ENCODE measurements at regions not wholly inside any gene's neighbourhood (a gene's known extent, or its start where the extent isn't known, plus 50 kb on each side); places are given as distances from the start of the nearest gene placed in this dataset.

- no peak for FAIRE-seq
These were observed 273.6 kb downstream of the SRBD1 start for GRCh38 chr2:45337481-45337880.

GRCh38 chr2:45334205-45334604 lies 276.9 kb downstream of the SRBD1 start:
- DNase-seq (ENCODE audit: low spot score) (no peak), FAIRE-seq (no peak)

More at GRCh38 chr2:45337481-45337880, 273.6 kb downstream of the SRBD1 start:
- no peak for DNase-seq (ENCODE audit: low spot score)

GRCh38 chr2:45332567-45332966 lies 278.5 kb downstream of the SRBD1 start:
- no peak for FAIRE-seq
- no peak for DNase-seq (ENCODE audit: low spot score)

- DNase-seq (ENCODE audit: low spot score) (no peak), FAIRE-seq (no peak)
These were observed 279.0 kb downstream of the SRBD1 start for GRCh38 chr2:45332094-45332493.

- FAIRE-seq (no peak), DNase-seq (ENCODE audit: low spot score) (no peak)
These were observed 279.7 kb downstream of the SRBD1 start for GRCh38 chr2:45331410-45331786.

GRCh38 chr2:45330637-45331409 lies 280.2 kb downstream of the SRBD1 start:
- no peak for DNase-seq (ENCODE audit: low spot score)
- no peak for FAIRE-seq

- FAIRE-seq (no peak), DNase-seq (ENCODE audit: low spot score) (no peak)
These were observed 281.0 kb downstream of the SRBD1 start for GRCh38 chr2:45330108-45330507.

- DNase-seq (ENCODE audit: low spot score), result peak; percentile 19
These were observed 281.9 kb downstream of the SRBD1 start for GRCh38 chr2:45329045-45329677.

GRCh38 chr2:45328264-45328870 lies 282.7 kb downstream of the SRBD1 start:
- FAIRE-seq (no peak), DNase-seq (ENCODE audit: low spot score) (no peak)

More at GRCh38 chr2:45329045-45329677, 281.9 kb downstream of the SRBD1 start:
- no peak for FAIRE-seq

- FAIRE-seq (no peak), DNase-seq (ENCODE audit: low spot score) (no peak)
These were observed 287.7 kb downstream of the SRBD1 start for GRCh38 chr2:45323344-45323743.

DNA sequence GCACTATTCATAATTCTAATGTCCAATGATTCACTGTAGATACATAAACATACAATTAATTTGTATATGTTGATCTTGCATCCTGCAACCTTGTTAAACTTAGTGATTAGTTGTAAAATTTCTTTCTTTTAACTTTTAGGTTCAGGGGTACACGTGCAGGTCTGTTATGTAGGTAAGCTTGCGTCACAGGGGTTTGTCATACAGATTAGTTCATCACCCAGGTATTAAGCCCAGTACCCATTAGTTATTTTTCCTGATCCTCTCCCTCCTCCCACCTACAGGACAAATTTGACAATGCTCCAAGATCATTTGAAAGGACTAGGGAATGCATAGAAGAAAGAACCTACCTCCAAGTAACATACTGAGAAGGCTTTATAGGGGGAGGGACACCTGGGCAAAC lies 290.1 kb downstream of the SRBD1 start:
- no peak for FAIRE-seq

DNA sequence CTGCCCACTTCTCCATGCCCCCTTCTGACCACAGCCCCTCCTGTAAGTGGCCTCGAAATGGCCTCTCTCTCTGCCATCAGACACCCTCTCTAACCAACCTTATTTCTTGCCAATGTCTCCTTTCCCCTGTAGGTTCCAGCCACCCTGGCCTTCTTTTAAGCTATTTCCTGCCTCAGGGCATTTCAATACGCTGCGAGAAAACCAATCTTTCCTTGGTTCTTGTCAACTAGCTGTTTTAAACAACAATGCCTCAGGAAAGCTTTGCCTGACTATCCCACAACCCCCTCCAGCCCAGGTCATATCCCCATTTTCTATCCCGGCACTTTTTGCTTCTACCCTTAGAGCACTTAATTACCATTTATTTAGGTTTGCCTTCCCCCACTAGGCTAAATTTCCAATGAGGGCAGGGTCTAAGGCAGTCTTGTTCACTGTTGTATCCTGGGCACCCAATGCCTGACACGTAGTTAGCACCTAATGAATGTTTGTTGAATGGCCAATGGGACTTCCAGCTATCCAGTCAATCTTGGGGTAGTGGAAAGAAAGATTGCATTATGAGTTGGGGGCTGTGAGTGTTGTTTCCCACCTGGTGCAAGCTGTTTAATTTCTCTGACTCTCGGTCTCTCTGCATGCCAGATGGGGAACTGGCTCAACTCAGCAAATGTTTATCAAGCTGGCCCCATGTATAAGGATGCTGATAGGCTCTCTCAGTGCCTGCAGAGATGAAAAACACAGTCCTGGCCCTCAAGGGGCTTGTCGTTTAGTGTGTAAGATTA lies 291.2 kb downstream of the SRBD1 start:
- FAIRE-seq, result no peak
- DNase-seq (ENCODE audit: low spot score), result no peak

More for the DNA sequence above, 290.1 kb downstream of the SRBD1 start:
- DNase-seq (ENCODE audit: low spot score), result no peak

DNA sequence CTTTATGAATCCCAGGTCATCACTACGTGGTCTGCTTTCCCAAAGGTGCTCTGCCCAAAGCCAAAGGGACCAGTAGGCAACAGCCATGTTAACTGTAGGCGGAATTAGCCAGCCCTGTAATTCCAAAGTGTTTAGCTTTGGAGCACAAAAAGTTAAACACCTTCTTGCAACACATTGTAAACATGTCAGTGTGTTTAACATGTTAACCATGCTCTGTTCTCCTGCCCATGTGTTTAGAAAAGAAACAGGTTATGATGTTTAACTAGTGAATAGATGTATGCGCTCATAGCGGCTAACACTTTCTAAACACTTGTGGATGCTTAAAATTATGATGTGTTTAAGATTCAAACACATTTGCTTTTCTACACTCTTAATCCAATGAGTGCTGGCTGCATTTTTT lies 292.4 kb downstream of the SRBD1 start:
- no peak for DNase-seq (ENCODE audit: low spot score)
- FAIRE-seq, result no peak

- no peak for DNase-seq (ENCODE audit: low spot score)
- no peak for FAIRE-seq
These were observed 294.3 kb downstream of the SRBD1 start for GRCh38 chr2:45316576-45317338.

- DNase-seq (ENCODE audit: low spot score), result peak; percentile 5
- FAIRE-seq, result no peak
These were observed 295.2 kb downstream of the SRBD1 start for GRCh38 chr2:45315861-45316260.

DNA sequence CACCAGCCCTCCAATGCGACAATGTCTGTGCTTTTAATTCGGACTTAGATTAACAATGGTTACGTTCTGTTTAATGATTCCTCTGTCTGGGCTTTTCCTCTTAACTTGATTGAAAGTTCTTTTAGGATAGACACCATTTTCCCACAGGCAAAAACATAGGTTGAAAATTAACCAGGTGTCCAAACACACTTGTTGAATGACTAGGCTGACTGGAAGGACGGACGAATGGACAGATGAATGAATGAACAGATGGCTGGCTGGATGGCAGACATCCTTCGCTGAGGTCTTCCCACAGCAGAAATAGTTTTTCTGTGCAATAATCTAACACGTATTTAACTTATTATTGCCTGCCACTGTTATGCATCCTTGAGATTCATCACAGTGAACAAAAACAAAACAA lies 298.8 kb downstream of the SRBD1 start:
- FAIRE-seq (no peak), DNase-seq (ENCODE audit: low spot score) (no peak)

GRCh38 chr2:45311559-45311958 lies 299.5 kb downstream of the SRBD1 start:
- FAIRE-seq (no peak), DNase-seq (ENCODE audit: low spot score) (no peak)

DNA sequence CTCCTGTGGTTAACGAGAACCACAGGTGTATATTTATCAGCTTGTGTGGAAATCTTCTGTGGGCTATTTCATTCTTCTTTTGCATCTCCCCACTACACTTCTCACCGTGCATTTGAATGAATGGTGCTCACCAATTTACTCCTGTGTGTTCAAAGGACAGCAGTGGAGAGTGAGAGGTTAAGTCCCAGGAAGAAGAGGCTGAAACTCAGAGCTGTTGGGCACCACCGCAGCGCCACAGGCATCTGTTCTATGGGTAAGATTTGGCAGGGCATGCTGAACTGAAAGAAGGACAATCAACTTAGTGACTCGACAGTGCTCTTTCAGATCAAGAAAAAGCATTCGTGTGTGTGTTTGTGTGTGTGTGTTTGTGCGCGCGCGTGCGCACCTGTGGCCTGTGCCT lies 297.9 kb upstream of the SIX2 start:
- no peak for FAIRE-seq
- no peak for DNase-seq (ENCODE audit: low spot score)

GRCh38 chr2:45305599-45305998 lies 296.3 kb upstream of the SIX2 start:
- DNase-seq (ENCODE audit: low spot score) (no peak), FAIRE-seq (no peak)

- FAIRE-seq (no peak), DNase-seq (ENCODE audit: low spot score) (no peak)
These were observed 294.4 kb upstream of the SIX2 start for GRCh38 chr2:45303417-45304202.

Data from RCC 7860 (cell line).